GM10248 (cell line): ENCODE measurements at regions not wholly inside any gene's neighbourhood (a gene's known extent, or its start where the extent isn't known, plus 50 kb on each side); places are given as distances from the start of the nearest gene placed in this dataset.

Experiments
- CTCF ChIA-PET: fragments of 300-600 bp; sonication (Branson Sonifier 250); formaldehyde crosslinking; extraction: SDS; loops from one replicate; lab custom pipeline; 2021; ENCODE audit warnings: antibody characterized with exemption; lab: Yijun Ruan, JAX
- POLR2A ChIA-PET: fragments of 350-650 bp; sonication (Branson Sonifier 250); formaldehyde crosslinking; extraction: SDS; loops from one replicate; lab custom pipeline; 2020; ENCODE audit warnings: antibody characterized with exemption; lab: Yijun Ruan, JAX
- DNase-seq: peaks from one replicate; pipeline ENCODE4 v3.0.0; 2012; ENCODE audit errors: extremely low spot score
- TF ChIP-seq, protein P1 (sequence below): IDR thresholded peaks from 2 replicates; pipeline ENCODE4 v1.5.1; 2012; ENCODE audit warnings: mild to moderate bottlenecking, low read depth; ENCODE audit errors: extremely low read depth, missing control alignments, control extremely low read depth

DNA sequence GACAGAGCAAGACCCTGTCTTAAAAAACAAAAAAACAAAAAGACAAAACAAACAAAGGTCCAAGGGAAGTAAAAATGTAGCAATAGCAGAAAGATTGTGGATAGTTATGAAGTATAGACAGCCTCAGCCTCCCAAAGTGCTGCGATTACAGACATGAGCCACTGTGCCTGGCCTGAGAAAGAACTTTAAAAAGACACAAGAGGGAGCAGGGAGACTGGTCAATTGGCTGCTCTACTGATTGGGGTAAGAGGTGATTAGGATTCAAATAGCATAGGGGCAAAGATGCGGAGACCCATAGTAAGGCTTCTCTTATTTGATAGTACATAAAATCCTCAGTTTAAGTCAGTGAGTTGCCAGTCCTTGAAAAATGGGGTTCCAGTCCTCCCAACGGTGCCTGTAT is 518.2 kb upstream of the GOT2 start:
- DNase-seq = no peak
- TF ChIP-seq, protein P1, sequence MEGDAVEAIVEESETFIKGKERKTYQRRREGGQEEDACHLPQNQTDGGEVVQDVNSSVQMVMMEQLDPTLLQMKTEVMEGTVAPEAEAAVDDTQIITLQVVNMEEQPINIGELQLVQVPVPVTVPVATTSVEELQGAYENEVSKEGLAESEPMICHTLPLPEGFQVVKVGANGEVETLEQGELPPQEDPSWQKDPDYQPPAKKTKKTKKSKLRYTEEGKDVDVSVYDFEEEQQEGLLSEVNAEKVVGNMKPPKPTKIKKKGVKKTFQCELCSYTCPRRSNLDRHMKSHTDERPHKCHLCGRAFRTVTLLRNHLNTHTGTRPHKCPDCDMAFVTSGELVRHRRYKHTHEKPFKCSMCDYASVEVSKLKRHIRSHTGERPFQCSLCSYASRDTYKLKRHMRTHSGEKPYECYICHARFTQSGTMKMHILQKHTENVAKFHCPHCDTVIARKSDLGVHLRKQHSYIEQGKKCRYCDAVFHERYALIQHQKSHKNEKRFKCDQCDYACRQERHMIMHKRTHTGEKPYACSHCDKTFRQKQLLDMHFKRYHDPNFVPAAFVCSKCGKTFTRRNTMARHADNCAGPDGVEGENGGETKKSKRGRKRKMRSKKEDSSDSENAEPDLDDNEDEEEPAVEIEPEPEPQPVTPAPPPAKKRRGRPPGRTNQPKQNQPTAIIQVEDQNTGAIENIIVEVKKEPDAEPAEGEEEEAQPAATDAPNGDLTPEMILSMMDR = no peak
- POLR2A ChIA-PET = no interaction called here
- CTCF ChIA-PET = no interaction called here

DNA sequence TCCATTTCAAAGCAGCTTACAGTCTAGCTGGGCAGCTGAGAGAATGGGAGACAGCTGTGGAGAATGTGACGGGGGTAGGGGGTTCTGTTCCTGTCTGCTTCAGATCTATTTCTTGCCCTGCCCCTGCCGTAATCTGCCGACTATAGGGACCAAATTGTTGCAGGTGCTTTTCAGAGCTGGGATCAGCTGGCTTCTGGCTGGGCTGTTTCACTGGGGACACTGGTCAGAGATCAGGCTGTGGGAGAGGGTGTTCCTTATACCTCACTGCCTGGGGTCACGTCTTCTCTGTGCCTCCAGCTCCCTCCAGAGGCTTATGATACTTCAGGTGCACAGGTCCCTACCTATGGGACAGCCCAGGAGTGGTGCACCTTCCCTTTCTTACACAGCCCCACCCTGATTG is 514.9 kb upstream of the GOT2 start:
- ChIA-PET POLR2A (no interaction called here), CTCF (no interaction called here)
- no peak for DNase-seq
- TF ChIP-seq, protein P1 = no peak

DNA sequence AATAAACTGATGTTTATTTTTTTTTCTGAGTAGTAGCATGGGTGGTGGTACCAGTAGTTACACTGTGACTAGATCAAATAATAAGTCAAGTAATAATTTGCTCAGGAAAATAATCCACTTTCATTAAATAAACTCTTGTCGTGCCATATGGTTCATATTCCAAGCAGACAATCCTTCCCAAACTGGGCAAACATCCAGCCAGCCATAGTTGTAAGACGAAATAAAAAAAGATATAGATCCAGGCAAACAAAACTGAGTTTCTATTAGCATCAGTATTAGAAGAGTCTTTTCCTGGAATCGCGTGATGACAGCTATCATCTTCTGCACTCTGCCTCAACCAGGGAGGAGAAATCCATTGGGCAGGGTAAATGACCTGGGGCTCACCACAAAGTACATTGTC is 508.4 kb upstream of the GOT2 start:
- ChIA-PET CTCF (no interaction called here), POLR2A (no interaction called here)
- TF ChIP-seq, protein P1 = no peak
- DNase-seq = no peak

DNA sequence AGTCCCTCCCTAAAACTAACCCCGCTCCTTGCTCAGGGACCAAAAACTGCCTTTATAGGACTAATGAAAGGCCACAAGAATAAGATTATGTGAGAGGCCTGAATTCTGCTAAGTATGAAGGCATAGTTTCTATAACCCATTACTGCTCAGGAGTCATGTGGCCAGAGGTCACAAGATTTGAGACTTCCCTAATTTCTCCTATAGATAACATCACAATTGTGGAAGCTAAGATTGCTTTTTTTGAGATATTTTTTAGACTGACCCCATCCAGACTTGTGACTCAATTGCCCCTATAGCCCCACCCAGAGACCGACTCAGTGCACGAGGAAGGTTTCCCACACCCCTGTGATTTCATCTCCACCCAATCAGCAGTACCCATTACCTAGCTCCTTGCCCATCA is 504.1 kb upstream of the GOT2 start:
- POLR2A ChIA-PET = no interaction called here
- DNase-seq = no peak
- CTCF ChIA-PET = no interaction called here
- TF ChIP-seq, protein P1 = no peak

DNA sequence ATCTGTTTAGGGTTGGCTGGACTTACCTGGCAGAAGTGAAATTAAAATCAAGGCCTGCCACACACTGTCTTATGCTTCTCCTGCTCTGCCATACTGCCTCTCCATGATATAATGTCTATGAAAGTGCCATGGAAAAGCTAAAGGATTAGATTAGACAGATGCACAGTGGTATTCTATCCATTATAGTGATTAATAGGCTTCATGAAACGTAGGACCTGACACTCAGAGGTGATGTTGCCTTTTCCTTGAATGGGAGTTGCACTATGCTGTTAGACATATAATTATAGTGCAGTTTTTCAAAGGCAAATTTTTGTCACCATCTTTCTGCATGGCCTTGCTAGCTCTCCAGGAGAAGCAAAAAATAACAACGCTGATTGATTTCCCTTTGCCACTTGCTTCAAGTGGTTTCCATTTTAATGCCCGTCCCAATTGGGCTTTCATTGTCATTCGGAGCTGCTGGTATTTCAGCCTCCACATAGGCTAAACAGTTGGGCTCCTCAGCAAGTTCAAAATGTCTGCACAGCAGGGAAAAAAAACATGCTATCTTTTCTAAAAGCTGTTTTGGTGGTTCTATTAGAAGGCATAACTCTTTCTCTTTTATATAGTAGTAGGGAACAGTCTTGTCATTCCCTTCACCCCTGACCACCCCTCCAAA is 502.8 kb upstream of the GOT2 start:
- no peak for DNase-seq
- ChIA-PET POLR2A (no interaction called here), CTCF (no interaction called here)
- TF ChIP-seq, protein P1 = no peak

DNA sequence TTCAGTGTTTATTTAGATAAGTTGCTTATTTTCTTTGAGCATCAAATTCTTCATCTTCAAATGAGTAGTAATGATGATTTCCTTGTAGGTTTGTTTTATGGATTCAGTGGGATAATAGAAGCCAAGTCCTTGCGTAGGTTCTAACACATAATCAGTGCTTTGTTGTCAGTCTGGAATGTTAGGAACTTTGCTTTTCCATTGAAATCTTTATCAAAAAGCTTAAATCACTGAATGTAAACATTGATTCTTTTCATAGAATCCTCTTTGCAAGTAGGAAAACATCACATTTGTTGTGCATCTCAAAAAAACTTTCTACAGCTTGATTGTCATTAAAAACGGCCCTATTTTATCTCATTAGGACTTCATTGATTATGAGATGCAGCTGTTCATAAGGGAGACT is 490.3 kb upstream of the GOT2 start:
- TF ChIP-seq, protein P1 = no peak
- DNase-seq = no peak
- ChIA-PET CTCF (no interaction called here), POLR2A (no interaction called here)
